ENCODE measurements at regions not wholly inside any gene's neighbourhood (a gene's known extent, or its start where the extent isn't known, plus 50 kb on each side); places are given as distances from the start of the nearest gene placed in this dataset.

GRCh38 chr10:8229153-8229552 is 174.7 kb downstream of the GATA3 start:
- H3K4me3 ChIP-seq = no peak overlapping the region
- TF ChIP-seq CTCF (IDR thresholded peaks at IDR 0.05) = no peak
- DNase-seq (no peak), ATAC-seq (no peak)
- intact Hi-C loops (cut with DNase I) = no loop called here
- H3K27me3 ChIP-seq = no peaks in the 10 kb centered on the region
- no peaks in the 10 kb centered on the region for H3K9me3 ChIP-seq
- no peaks in the 10 kb centered on the region for H3K4me1 ChIP-seq
- H3K27ac ChIP-seq = no peak overlapping the region
- no peaks in the 10 kb centered on the region for H3K36me3 ChIP-seq

- intact Hi-C loops (cut with DNase I) = no loop called here
- Histone ChIP-seq H3K4me3 (no peak overlapping the region), H3K27ac (no peak overlapping the region), H3K4me1 (no peaks in the 10 kb centered on the region), H3K27me3 (no peaks in the 10 kb centered on the region), H3K9me3 (no peaks in the 10 kb centered on the region), H3K36me3 (no peaks in the 10 kb centered on the region)
- ATAC-seq (no peak), DNase-seq (no peak)
- TF ChIP-seq CTCF (IDR thresholded peaks at IDR 0.05) = no peak
These were observed 176.4 kb downstream of the GATA3 start for GRCh38 chr10:8230902-8231301.

- no peak overlapping the region for H3K4me3 ChIP-seq
- no peaks in the 10 kb centered on the region for H3K36me3 ChIP-seq
- DNase-seq (no peak), ATAC-seq (no peak)
- H3K27ac ChIP-seq = no peak overlapping the region
- H3K27me3 ChIP-seq = no peaks in the 10 kb centered on the region
- TF ChIP-seq CTCF (IDR thresholded peaks at IDR 0.05) = no peak
- H3K4me1 ChIP-seq = no peaks in the 10 kb centered on the region
- intact Hi-C loops (cut with DNase I) = no loop called here
- H3K9me3 ChIP-seq = no peaks in the 10 kb centered on the region
These were observed 178.6 kb downstream of the GATA3 start for GRCh38 chr10:8233049-8233448.

GRCh38 chr10:8233832-8234259 is 179.4 kb downstream of the GATA3 start:
- H3K27ac ChIP-seq = no peak overlapping the region
- H3K4me3 ChIP-seq = no peak overlapping the region
- no peak for TF ChIP-seq CTCF (IDR thresholded peaks at IDR 0.05)
- DNase-seq = no peak
- H3K4me1 ChIP-seq = no peaks in the 10 kb centered on the region
- H3K27me3 ChIP-seq = no peaks in the 10 kb centered on the region
- no peaks in the 10 kb centered on the region for H3K36me3 ChIP-seq
- ATAC-seq = no peak
- H3K9me3 ChIP-seq = no peaks in the 10 kb centered on the region
- intact Hi-C loops (cut with DNase I) = no loop called here

GRCh38 chr10:8235253-8236027 is 181.0 kb downstream of the GATA3 start:
- TF ChIP-seq CTCF (IDR thresholded peaks at IDR 0.05) = no peak
- ATAC-seq = no peak
- intact Hi-C loops (cut with DNase I) = no loop called here

More at GRCh38 chr10:8235253-8236027, 181.0 kb downstream of the GATA3 start:
- Histone ChIP-seq H3K4me3 (no peak overlapping the region), H3K27ac (no peak overlapping the region), H3K4me1 (no peaks in the 10 kb centered on the region), H3K27me3 (no peaks in the 10 kb centered on the region), H3K9me3 (no peaks in the 10 kb centered on the region), H3K36me3 (no peaks in the 10 kb centered on the region)
- DNase-seq = no peak
